Lower leg skin (tissue), 3 donors: ENCODE measurements at regions not wholly inside any gene's neighbourhood (a gene's known extent, or its start where the extent isn't known, plus 50 kb on each side); places are given as distances from the start of the nearest gene placed in this dataset.

Experiments used
- CTCF ChIP-seq, 3 donors: fragments of 450-650 bp; IDR thresholded peaks; one replicate each; pipeline ENCODE4 v1.5.1; 2016; ENCODE audit warnings: antibody characterized with exemption in 3 of 3, mild to moderate bottlenecking in 3 of 3, moderate library complexity in 2 of 3
- POLR2A ChIP-seq, 2 donors: fragments of 450-650 bp; IDR thresholded peaks; one replicate each; pipeline ENCODE4 v1.6.1; 2016 to 2017; ENCODE audit warnings: antibody characterized with exemption in 2 of 2, mild to moderate bottlenecking in 1 of 2, moderate library complexity in 1 of 2

- TF ChIP-seq CTCF (IDR thresholded peaks at IDR 0.05) (no peak), POLR2A (IDR thresholded peaks at IDR 0.05) (no peak)
Observed at GRCh38 chr3:162400697-162401096, 904.1 kb downstream of the OTOL1 start.
